Naive B cell (primary cell): ENCODE measurements at regions not wholly inside any gene's neighbourhood (a gene's known extent, or its start where the extent isn't known, plus 50 kb on each side); places are given as distances from the start of the nearest gene placed in this dataset.
"Not testable (repeated sequence)": the region's sequence is repeated elsewhere in the genome, so short reads cannot be mapped to it uniquely, and the experiment has no call there.

ENCODE experiments used
- ATAC-seq, 2 donors: fragments of 150-1000 bp; cut with Tn5 transposase; 2 replicates each; pipeline ENCODE4 v1.10.0; 2021; ENCODE audit warnings: low read depth in 2 of 2, mild to moderate bottlenecking in 2 of 2, moderate library complexity in 2 of 2
- DNase-seq: peaks from one replicate; pipeline ENCODE4 v3.0.0; 2022
- H3K27ac Mint-ChIP-seq, 6 donors: one replicate each; pipeline ENCODE4 v1.8.0; 2020 to 2022; ENCODE audit warnings: mild to moderate bottlenecking in 6 of 6, mixed read lengths in 6 of 6, moderate library complexity in 5 of 6, inconsistent platforms in 2 of 6
- H3K27me3 Mint-ChIP-seq, 3 donors: one replicate each; pipeline ENCODE4 v1.8.0; 2021 to 2022; ENCODE audit warnings: mixed read lengths in 3 of 3, mild to moderate bottlenecking in 1 of 3
- H3K36me3 Mint-ChIP-seq, 2 donors: one replicate each; pipeline ENCODE4 v1.8.0; 2020 to 2022; ENCODE audit warnings: mixed read lengths in 2 of 2, inconsistent platforms in 1 of 2, mild to moderate bottlenecking in 1 of 2
- H3K4me1 Mint-ChIP-seq, 3 donors: one replicate each; pipeline ENCODE4 v1.8.0; 2020 to 2022; ENCODE audit warnings: mixed read lengths in 3 of 3, inconsistent platforms in 1 of 3, mild to moderate bottlenecking in 1 of 3, moderate library complexity in 1 of 3
- H3K4me3 Mint-ChIP-seq, 8 donors: one replicate each; pipeline ENCODE4 v1.8.0; 2020 to 2022; ENCODE audit warnings: mild to moderate bottlenecking in 8 of 8, mixed read lengths in 8 of 8, moderate library complexity in 8 of 8, inconsistent platforms in 2 of 8
- H3K9me3 Mint-ChIP-seq, 7 donors: one replicate each; pipeline ENCODE4 v1.8.0; 2020 to 2022; ENCODE audit warnings: mixed read lengths in 7 of 7, mild to moderate bottlenecking in 5 of 7, inconsistent platforms in 2 of 7, moderate library complexity in 1 of 7

- H3K27ac Mint-ChIP-seq: no peak overlapping the region
- peaks cover 18 to 41% (median 34%) of the 10 kb centered on the region in 7 donors for H3K9me3 Mint-ChIP-seq
- no peaks in the 10 kb centered on the region for H3K4me1 Mint-ChIP-seq
- H3K4me3 Mint-ChIP-seq: no peak overlapping the region
- H3K36me3 Mint-ChIP-seq: peaks cover 0 to 8% of the 10 kb centered on the region in 2 donors
- H3K27me3 Mint-ChIP-seq: no peaks in the 10 kb centered on the region
- DNase-seq (no peak), ATAC-seq (no peak)
Measured at GRCh38 chr6:169093770-169094551, 159.7 kb downstream of the THBS2 start.

GRCh38 chr6:169093066-169093723, 160.5 kb downstream of the THBS2 start:
- H3K27me3 Mint-ChIP-seq: no peaks in the 10 kb centered on the region
- no peaks in the 10 kb centered on the region for H3K4me1 Mint-ChIP-seq
- H3K9me3 Mint-ChIP-seq: peaks cover 20 to 44% (median 35%) of the 10 kb centered on the region in 7 donors
- no peak overlapping the region for H3K4me3 Mint-ChIP-seq
- peaks cover 0 to 11% of the 10 kb centered on the region in 2 donors for H3K36me3 Mint-ChIP-seq
- H3K27ac Mint-ChIP-seq: no peak overlapping the region
- ATAC-seq (no peak), DNase-seq (no peak)

GRCh38 chr6:169092375-169092774, 161.3 kb downstream of the THBS2 start:
- Mint-ChIP-seq H3K4me1 (no peaks in the 10 kb centered on the region), H3K27ac (no peak overlapping the region)

GRCh38 chr6:169090514-169091127, 163.0 kb downstream of the THBS2 start:
- Mint-ChIP-seq H3K9me3 (peaks cover 20 to 44% (median 35%) of the 10 kb centered on the region in 7 donors), H3K36me3 (peaks cover 0 to 11% of the 10 kb centered on the region in 2 donors)
- not testable (repeated sequence) for ATAC-seq, H3K4me3 Mint-ChIP-seq, H3K4me1 Mint-ChIP-seq, DNase-seq, H3K27ac Mint-ChIP-seq, H3K27me3 Mint-ChIP-seq

More at GRCh38 chr6:169092375-169092774, 161.3 kb downstream of the THBS2 start:
- Mint-ChIP-seq H3K4me3 (no peak overlapping the region), H3K36me3 (peaks cover 0 to 11% of the 10 kb centered on the region in 2 donors), H3K27me3 (no peaks in the 10 kb centered on the region), H3K9me3 (peaks cover 20 to 44% (median 35%) of the 10 kb centered on the region in 7 donors)
- no peak for ATAC-seq
- no peak for DNase-seq

- no peak for DNase-seq
- H3K9me3 Mint-ChIP-seq: peaks cover 19 to 47% (median 36%) of the 10 kb centered on the region in 7 donors
- ATAC-seq: no peak
- no peak overlapping the region for H3K27ac Mint-ChIP-seq
- no peaks in the 10 kb centered on the region for H3K27me3 Mint-ChIP-seq
- H3K4me1 Mint-ChIP-seq: no peaks in the 10 kb centered on the region
- peaks cover 0 to 11% of the 10 kb centered on the region in 2 donors for H3K36me3 Mint-ChIP-seq
- H3K4me3 Mint-ChIP-seq: no peak overlapping the region
Measured at GRCh38 chr6:169088762-169089161, 164.9 kb downstream of the THBS2 start.

GRCh38 chr6:169087443-169088041, 166.1 kb downstream of the THBS2 start:
- no peak for ATAC-seq
- Mint-ChIP-seq H3K27ac (no peak overlapping the region), H3K9me3 (peaks cover 16 to 40% (median 32%) of the 10 kb centered on the region in 7 donors), H3K36me3 (peaks cover 0 to 11% of the 10 kb centered on the region in 2 donors), H3K4me1 (no peaks in the 10 kb centered on the region), H3K27me3 (no peaks in the 10 kb centered on the region), H3K4me3 (no peak overlapping the region)
- DNase-seq: no peak

- H3K4me3 Mint-ChIP-seq, H3K27me3 Mint-ChIP-seq, ATAC-seq, H3K4me1 Mint-ChIP-seq, DNase-seq, H3K27ac Mint-ChIP-seq: not testable (repeated sequence)
- H3K36me3 Mint-ChIP-seq: peaks cover 0 to 11% of the 10 kb centered on the region in 2 donors
- H3K9me3 Mint-ChIP-seq: peaks cover 10 to 32% (median 23%) of the 10 kb centered on the region in 7 donors
Measured at GRCh38 chr6:169086616-169087015, 167.0 kb downstream of the THBS2 start.

- H3K36me3 Mint-ChIP-seq: peaks cover 0 to 11% of the 10 kb centered on the region in 2 donors
- ATAC-seq (no peak), DNase-seq (no peak)
- no peaks in the 10 kb centered on the region for H3K4me1 Mint-ChIP-seq
- peaks cover 0 to 4% (median 0%) of the 10 kb centered on the region in 3 donors for H3K27me3 Mint-ChIP-seq
- H3K9me3 Mint-ChIP-seq: peaks cover 10 to 28% (median 19%) of the 10 kb centered on the region in 7 donors
- H3K27ac Mint-ChIP-seq: no peak overlapping the region
- no peak overlapping the region for H3K4me3 Mint-ChIP-seq
Measured at GRCh38 chr6:169086020-169086419, 167.6 kb downstream of the THBS2 start.

- Mint-ChIP-seq H3K4me1 (no peaks in the 10 kb centered on the region), H3K9me3 (peaks cover 10 to 23% (median 15%) of the 10 kb centered on the region in 7 donors), H3K36me3 (peaks cover 0 to 11% of the 10 kb centered on the region in 2 donors), H3K27ac (no peak overlapping the region), H3K4me3 (no peak overlapping the region), H3K27me3 (peaks cover 0 to 4% (median 0%) of the 10 kb centered on the region in 3 donors)
- no peak for ATAC-seq
- no peak for DNase-seq
Measured at GRCh38 chr6:169085466-169085865, 168.2 kb downstream of the THBS2 start.

- not testable (repeated sequence) for DNase-seq, H3K27ac Mint-ChIP-seq, H3K4me1 Mint-ChIP-seq, H3K4me3 Mint-ChIP-seq, H3K36me3 Mint-ChIP-seq, ATAC-seq, H3K27me3 Mint-ChIP-seq
- H3K9me3 Mint-ChIP-seq: peaks cover 4 to 14% (median 7%) of the 10 kb centered on the region in 7 donors
Measured at GRCh38 chr6:169084557-169084956, 169.1 kb downstream of the THBS2 start.

GRCh38 chr6:169084067-169084466, 169.6 kb downstream of the THBS2 start:
- no peak overlapping the region for H3K27ac Mint-ChIP-seq
- DNase-seq (no peak), ATAC-seq (no peak)
- peaks cover 0 to 4% of the 10 kb centered on the region in 2 donors for H3K36me3 Mint-ChIP-seq
- no peak overlapping the region for H3K4me3 Mint-ChIP-seq
- no peaks in the 10 kb centered on the region for H3K4me1 Mint-ChIP-seq
- H3K27me3 Mint-ChIP-seq: peaks cover 0 to 4% (median 0%) of the 10 kb centered on the region in 3 donors
- peaks cover 3 to 10% (median 6%) of the 10 kb centered on the region in 7 donors for H3K9me3 Mint-ChIP-seq

- ATAC-seq: no peak
- no peak for DNase-seq
- no peaks in the 10 kb centered on the region for H3K36me3 Mint-ChIP-seq
- H3K27me3 Mint-ChIP-seq: peaks cover 0 to 4% (median 0%) of the 10 kb centered on the region in 3 donors
- no peaks in the 10 kb centered on the region for H3K4me1 Mint-ChIP-seq
- H3K9me3 Mint-ChIP-seq: peaks cover 0 to 6% (median 2%) of the 10 kb centered on the region in 7 donors
- no peak overlapping the region for H3K27ac Mint-ChIP-seq
- H3K4me3 Mint-ChIP-seq: no peak overlapping the region
Measured at GRCh38 chr6:169083508-169083874, 170.2 kb downstream of the THBS2 start.

- H3K27me3 Mint-ChIP-seq: peaks cover 0 to 4% (median 0%) of the 10 kb centered on the region in 3 donors
- no peak for ATAC-seq
Measured at GRCh38 chr6:169082817-169083507, 170.7 kb downstream of the THBS2 start.

More at GRCh38 chr6:169082817-169083507, 170.7 kb downstream of the THBS2 start:
- H3K9me3 Mint-ChIP-seq: peaks cover 0 to 6% (median 2%) of the 10 kb centered on the region in 7 donors
- no peaks in the 10 kb centered on the region for H3K4me1 Mint-ChIP-seq
- H3K27ac Mint-ChIP-seq: no peak overlapping the region
- no peaks in the 10 kb centered on the region for H3K36me3 Mint-ChIP-seq
- H3K4me3 Mint-ChIP-seq: no peak overlapping the region
- DNase-seq: no peak
